ENCODE measurements at regions not wholly inside any gene's neighbourhood (a gene's known extent, or its start where the extent isn't known, plus 50 kb on each side); places are given as distances from the start of the nearest gene placed in this dataset.

- TF ChIP-seq CTCF (IDR thresholded peaks at IDR 0.05), result no peak
- TF ChIP-seq POLR2A (IDR thresholded peaks at IDR 0.05), result no peak
- TF ChIP-seq POLR2AphosphoS5 (IDR thresholded peaks at IDR 0.05), result no peak
Measured at GRCh38 chr1:163589735-163590134, 268.0 kb downstream of the NUF2 start.

All from prostate gland (tissue), 2 donors.